Umbilical cord (tissue), 1 donor: ENCODE measurements at regions not wholly inside any gene's neighbourhood (a gene's known extent, or its start where the extent isn't known, plus 50 kb on each side); places are given as distances from the start of the nearest gene placed in this dataset.
A peak's percentile ranks its signal among the peaks of the same experiment; 100 is the strongest.

Experiments
- DNase-seq: peaks from one replicate; pipeline ENCODE4 v3.0.0-alpha.2; 2015; ENCODE audit warnings: low spot score

DNA sequence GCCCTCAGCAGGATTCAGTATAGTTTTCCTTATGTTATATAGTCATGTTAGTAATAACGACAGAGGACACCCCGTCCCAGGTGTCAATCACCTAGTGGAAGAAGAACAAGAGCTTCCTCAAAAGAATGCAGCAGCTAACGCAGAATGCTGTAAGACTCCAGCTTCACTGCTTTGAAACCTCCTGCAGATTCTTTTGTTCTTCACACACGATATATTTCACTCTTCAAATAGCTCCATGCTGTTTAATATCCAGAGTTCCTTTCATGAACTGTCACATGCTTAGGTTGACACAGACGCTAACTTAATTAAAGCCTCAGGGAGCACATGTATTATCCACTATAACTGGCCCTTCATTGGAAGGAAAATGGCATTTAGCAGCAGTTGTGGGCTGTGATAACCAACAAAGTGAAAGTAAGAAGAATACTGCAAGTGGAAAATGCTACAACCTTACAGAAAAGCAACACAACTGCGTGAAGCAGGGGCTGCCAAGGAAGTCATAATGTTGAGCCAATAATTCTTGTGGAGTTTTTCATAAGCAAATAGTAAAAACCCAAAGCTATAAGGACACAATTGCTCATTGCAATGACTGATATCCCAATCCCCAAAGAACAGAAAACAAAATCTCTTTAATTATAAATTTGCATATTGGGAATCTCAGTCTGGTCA lies 387.5 kb downstream of the PLK2 start:
- DNase-seq, result peak; percentile 14

DNA sequence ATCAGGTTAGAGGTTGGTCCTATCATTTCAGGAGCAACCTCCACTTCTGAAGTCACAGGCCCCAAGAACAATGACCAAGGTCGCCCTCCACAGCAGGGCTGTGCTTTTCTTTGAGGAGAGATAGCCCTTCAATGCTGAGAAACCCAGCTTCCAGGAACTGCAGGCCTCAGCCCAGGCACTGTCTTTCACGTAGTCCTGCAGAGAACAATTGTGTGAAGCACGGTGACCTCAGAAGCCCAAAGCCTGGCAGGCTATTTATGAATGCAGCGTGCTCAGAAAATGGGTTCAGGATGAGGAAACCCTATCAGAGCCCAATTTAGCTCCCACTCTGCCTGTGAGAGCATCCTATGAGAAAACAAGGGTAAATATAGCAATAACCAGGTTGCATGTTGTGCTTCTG lies 388.3 kb downstream of the PLK2 start:
- no peak for DNase-seq

GRCh38 chr5:58069846-58070245 lies 390.0 kb downstream of the PLK2 start:
- DNase-seq, result no peak

DNA sequence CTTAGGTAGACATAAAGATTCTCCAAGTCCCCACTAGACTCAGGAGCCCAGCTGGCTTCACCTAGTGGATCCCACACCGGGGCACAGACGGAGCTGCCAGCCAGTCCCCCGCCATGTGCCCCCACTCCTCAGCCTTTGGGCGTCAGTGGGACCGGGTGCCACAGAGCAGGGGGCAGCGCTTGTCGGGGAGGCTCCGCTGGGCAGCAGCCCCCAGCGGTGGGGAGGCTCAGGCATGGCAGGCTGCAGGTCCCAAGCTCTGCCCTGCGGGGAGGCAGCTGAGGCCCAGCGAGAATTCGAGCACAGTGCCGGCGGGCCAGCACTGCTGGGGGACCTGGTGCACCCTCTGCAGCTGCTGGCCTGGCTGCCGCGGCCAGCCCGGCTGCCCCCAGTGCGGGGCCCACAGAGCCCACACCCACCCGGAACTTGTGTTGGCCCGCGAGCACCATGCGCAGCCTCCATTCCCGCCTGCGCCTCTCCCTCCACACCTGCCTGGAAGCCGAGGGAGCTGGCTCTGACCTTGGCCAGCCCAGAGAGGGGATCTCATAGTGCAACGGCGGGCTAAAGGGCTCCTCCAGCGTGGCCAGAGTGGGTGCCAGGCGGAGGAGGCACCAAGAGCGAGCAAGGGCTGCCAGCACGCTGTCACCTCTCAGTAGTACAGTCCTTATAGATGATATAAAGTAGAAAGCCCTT lies 390.7 kb downstream of the PLK2 start:
- DNase-seq, result no peak

GRCh38 chr5:58066557-58066956 lies 393.3 kb downstream of the PLK2 start:
- no peak for DNase-seq

DNA sequence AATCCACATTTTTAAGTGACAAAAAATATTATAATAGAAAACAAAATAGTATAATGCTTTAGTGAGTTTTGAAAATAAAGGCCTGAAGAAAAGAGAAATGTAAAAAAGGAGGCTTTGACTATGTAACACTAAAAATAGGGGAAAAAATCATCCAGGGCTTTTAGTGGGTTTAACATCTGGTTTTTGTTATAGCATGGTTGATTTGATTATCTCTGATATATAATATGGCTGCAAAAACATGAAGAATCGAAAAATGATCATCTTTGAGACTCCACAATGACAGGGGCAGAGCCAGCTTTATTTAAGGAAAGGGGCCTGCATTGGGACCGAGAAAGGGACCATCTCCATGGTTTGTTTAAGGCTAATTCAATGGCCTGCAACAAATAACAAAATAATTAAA lies 393.8 kb downstream of the PLK2 start:
- no peak for DNase-seq

GRCh38 chr5:58064801-58065200 lies 395.1 kb downstream of the PLK2 start:
- DNase-seq, result no peak

DNA sequence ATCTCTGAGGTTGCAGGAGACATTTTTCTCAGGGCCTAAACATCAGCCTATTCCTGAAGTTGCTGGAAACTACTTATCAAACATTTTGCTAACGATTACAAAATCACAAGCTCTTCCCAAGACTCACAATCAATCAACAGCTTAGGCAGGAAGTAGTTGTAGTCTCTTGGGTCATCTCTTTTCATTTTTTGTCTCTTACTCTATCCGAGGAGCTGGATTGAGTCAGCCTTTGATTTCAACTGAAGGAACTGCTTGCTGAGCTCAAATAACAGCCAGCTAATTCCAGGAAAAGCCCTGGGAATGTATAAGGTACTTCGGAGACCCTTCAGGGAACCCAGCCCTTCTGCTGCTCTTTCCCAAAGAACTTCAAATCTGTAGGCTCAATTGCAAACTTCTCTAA lies 398.9 kb downstream of the PLK2 start:
- peak; percentile 63 for DNase-seq

DNA sequence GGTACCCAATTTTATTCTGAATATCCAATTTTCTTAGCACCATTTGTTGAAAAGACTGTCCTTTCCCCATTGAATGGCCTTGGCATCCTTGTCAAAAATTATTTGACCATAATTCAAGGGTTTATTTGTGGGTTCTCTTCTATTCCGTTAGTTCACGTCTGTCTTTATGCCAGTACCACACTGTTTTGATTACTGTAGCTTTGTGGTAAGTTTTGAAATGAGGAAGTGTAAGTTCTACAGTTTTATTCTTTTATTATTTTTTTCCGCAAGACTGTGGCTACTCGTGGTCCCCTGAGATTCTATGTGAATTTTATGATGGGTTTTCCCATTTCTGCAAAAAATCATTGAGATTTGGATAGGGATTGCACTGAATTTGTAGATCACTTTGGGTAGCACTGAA lies 402.6 kb downstream of the PLK2 start:
- DNase-seq, result no peak

DNA sequence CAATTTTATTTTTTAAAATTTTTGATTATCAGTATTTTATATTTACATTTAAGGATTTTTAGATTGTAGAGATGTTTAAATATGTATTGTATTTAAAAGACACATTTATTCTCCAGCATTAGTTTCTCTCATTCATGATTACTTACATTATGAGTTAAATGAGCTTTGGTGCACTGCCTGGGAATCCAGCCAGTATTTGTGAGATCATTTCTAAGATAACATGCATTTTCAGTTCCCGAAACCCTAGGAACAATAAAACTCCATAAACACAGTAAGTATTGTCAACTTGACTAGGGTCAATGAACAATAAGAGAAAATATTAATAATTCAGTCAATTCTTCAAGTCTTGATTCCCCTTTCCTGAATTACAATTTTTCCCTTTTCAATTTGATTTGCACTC lies 403.3 kb downstream of the PLK2 start:
- no peak for DNase-seq

GRCh38 chr5:58054018-58054417 lies 405.9 kb downstream of the PLK2 start:
- no peak for DNase-seq

DNA sequence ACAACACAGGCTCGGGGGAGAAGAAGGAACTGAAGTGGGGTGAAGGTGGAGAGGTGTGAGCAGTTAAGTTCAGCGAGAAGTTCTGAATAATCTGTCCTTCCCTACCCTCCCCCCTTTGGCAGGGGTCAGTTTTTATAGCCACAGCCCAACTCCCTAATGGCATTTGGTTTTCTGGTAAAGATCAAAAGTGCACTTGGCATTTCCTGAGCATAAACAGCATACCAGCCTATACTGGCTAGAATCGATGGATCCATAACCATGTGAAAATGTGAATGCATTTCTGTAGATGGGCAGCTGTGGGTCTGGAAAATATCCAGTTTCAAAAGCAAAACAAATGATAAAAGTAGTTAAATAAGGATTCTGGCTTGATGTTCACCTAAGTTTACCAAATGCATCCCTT lies 410.9 kb downstream of the PLK2 start:
- no peak for DNase-seq

DNA sequence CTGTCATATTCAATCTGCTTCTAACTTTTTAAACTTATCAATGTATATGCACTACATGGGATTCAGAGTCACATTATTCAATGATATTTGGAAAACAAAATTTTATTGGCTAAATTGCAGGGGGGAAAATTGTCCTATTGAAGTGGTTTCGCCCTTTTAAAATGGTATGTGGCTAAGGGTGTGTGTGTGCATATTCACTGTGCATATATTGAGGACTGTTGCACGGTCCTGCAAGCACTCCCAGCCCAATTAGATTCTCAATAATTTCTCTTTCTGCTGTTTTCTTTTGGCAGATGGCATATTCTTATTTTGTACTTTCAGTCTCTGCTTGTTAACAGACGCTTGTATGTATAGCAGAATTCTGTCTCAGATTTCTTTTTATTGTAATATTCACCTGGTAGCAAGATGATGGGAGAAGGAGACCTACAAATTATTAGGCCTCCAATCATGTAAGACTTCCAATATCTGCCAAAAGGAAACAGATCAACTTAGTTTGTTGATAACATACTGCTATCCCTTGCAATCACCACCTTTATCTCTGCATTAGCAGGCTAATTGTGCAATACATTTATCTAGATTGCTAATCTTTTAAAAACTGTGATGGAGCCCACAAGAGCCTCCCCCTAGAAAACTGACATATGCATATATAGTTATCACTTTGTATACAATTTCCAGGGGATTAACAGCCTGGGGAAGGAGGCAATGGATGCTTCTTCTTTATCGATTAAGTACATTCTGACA lies 411.5 kb downstream of the PLK2 start:
- DNase-seq, result no peak

DNA sequence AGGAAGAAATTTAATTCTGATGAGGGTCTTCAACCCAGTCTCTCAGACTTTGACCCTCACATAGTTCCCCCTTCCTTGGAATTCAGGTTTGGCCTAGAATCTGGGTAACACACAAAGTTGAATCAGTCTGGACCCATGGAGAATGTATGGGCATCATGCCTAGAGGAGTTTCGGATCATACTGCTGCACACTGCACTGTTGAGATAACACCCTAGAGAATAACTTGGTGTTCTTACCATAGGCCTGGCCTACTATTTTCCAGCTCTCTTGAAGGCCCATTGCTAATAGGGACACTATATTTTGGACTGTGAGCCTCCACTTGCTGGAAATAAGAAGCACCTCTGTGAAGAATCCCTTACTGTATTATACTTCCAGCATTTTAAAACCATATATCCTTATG lies 413.5 kb downstream of the PLK2 start:
- peak; percentile 0 for DNase-seq

- DNase-seq, result no peak
Observed at GRCh38 chr5:58044166-58044565, 415.7 kb downstream of the PLK2 start.

GRCh38 chr5:58043032-58043945 lies 416.6 kb downstream of the PLK2 start:
- DNase-seq, result peak; percentile 70

DNA sequence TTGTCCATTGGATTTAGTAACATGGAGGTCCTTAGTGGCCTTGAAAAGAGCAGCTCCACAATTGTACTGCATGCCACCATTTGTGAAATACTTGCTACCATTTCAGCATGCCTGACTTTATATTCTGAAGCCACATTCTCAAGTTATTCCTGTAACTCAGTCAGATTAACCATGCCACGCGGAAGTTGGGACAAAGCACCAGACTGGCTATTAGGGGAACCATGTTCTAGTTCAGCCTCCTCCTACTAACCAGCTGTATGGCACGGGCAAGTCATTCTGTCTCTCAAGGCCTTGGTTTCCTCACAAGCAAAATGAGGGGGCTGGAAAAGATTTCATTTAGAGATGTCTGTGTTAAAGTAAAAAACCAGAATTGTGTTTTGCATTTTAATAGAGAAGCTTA lies 418.0 kb downstream of the PLK2 start:
- peak; percentile 0 for DNase-seq

DNA sequence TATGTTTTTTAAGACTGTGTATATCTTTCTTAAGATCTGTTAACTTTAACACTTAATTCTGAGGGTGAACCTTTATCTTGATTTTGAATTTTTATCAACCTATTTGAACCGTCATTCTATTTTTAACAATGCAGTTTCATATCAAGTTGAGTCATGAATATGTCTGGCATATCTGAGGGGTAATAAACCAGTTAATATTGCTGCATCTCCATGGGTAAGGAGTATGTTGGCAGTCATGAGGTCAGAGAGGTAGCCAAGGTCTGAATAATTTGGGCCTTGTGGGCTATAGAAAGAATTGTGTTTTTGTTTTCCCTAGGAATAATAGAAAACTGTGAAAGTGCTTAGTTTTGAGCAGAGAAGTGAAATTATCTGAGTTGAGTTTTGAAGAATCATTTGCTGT lies 419.0 kb downstream of the PLK2 start:
- DNase-seq, result no peak

GRCh38 chr5:58040044-58040443 lies 419.8 kb downstream of the PLK2 start:
- DNase-seq, result no peak

DNA sequence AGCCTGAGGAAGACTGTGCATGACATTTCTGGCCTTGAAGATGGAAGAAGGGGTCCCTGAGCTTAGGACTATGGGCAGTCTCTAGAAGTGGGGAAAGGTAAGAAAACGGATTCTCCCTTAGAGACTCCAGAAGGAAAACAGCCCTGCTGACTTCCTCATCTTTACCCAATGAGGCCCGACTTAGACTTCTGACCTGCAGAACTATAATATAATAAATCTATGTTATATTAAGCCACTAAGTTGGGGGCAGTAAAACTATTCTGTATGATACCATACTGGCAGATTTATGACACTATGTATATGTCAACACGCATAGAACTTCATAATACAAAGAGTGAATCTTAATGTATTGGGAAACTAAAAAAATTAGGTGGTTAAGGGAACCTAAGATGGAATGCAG lies 422.0 kb downstream of the PLK2 start:
- no peak for DNase-seq

- DNase-seq, result peak; percentile 86
Observed at GRCh38 chr5:58025809-58026208, 434.1 kb downstream of the PLK2 start.

DNA sequence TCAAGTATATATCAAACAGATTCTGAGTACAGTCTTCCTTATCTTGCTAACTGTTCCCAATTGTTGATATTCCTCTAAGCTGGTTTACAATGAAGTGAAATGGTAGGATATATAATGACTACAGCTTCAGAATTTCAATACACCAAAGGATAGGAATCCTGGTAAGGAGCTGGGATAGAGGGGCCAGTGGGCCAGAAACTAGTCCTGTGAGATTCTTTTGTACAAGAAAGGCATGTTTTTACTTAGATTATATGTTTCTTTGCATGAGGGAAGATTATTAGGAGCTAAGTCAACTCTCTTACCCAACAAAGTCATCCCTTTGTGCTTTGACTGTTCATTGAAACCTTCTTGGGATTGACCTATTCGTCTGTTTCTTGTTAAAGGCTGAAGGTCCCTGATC lies 435.7 kb downstream of the PLK2 start:
- DNase-seq, result no peak
